AG20443 (cell line): ENCODE measurements at regions not wholly inside any gene's neighbourhood (a gene's known extent, or its start where the extent isn't known, plus 50 kb on each side); places are given as distances from the start of the nearest gene placed in this dataset.
"Not testable (repeated sequence)": the region's sequence is repeated elsewhere in the genome, so short reads cannot be mapped to it uniquely, and the experiment has no call there.

ENCODE experiments used
- DNase-seq: peaks from one replicate; pipeline ENCODE4 v3.0.0; 2012; ENCODE audit warnings: low spot score, mixed read lengths

GRCh38 chr6:119444642-119445557 is 95.3 kb upstream of the MAN1A1 start:
- no peak for DNase-seq

DNA sequence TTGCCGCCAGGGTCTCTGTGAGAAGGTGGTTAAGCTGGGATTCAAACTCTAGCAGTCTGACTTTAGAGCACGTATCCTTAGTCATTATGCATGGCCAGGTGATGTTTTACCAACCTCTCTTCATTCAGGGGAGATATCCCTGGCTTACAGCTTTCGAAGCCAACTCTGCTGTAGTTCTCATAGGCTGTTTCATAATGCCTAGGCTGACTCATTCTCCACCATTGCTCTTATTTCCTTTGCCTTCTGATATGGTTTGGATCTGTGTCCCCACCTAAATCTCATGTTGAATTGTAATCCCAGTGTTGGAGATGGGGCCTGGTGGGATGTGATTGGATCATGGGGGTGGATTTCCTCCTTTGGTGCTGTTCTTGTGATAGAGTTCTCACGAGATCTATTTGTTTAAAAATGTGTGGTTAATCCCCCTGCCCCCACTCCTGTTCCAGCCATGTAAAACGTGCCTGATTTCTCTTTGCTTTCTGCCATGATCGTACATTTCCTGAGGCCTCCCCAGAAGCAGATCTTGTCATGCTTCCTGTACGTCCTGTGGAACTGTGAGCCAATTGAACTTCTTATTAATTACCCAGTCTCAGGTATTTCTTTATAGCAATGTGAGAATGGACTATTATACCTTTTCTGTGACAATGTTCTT is 94.6 kb upstream of the MAN1A1 start:
- peak; percentile 17 for DNase-seq

GRCh38 chr6:119442776-119443184 is 93.2 kb upstream of the MAN1A1 start:
- no peak for DNase-seq

DNA sequence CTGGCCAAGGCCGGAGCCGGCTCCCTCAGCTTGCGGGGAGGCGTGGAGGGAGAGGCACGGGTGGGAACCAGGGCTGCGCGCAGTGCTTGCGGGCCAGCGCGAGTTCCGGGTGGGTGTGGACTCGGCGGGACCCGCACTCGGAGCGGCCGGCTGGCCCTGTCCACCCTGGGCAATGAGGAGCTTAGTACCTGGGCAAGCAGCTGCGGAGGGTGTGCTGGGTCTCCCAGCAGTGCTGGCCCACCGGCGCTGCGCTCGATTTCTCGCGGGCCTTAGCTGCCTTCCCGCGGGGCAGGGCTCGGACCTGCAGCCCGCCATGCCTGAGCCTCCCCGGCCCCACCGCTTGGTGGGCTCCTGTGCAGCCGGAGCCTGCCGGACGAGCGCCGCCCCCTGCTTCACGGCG is 91.4 kb upstream of the MAN1A1 start:
- DNase-seq = no peak

GRCh38 chr6:119436583-119436982 is 87.0 kb upstream of the MAN1A1 start:
- no peak for DNase-seq

- DNase-seq = no peak
Measured at GRCh38 chr6:119431799-119432198, 82.2 kb upstream of the MAN1A1 start.

DNA sequence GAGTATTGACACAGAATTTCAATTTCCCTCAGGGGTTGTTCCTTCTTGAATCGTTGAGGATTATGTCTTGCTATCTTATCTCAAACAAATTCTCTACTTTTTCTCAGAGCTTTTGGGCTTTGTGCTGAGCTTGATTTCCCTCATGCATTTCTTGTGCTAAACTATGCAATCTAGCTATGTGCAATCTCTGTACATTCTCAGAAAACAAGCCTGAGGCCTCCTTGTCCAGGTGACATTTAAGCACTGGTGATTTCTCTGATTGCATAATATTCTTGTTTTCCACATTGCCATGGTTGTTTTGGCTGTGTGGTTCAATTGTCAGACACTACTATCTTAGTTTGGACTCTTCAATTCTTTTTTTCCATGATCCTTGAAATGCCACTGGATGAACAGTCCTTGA is 81.2 kb upstream of the MAN1A1 start:
- no peak for DNase-seq

DNA sequence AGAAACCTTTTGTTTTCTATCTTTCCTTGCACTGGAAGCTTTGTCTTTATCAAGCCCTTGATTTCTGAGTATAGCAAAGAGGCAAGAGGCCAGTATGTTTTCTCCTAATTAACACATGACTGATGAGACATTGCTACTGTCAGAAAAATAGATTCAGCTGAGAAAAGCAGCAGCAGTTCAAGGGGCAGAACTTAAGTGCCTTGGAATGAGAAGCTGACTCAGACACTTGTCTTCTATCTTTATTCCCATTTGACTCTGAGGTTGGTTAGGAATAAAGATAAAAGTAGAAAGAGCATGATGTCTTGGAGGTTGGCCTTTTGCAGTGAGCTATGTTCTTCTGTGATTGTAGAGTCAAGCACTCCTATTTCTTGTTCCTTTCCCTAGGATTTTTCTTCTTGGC is 79.1 kb upstream of the MAN1A1 start:
- DNase-seq = no peak

DNA sequence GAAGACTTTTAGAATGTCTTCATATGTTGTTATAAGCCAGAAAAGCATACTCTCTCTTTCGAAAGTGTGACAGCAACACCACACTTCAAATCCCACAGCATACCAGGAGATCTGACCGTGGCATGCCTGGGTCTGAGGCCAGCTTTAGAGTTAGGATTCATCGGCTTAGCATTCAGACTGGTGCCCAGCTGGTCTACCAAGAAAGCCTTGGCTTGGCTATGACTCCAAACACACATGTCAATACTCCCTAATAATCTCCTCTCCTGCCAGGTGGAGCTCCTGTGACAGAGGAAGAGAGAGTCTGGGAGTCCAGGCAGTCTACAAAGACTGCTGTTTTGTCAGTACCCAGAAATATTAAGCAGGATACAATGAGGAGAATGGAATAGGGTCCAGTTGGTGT is 77.1 kb upstream of the MAN1A1 start:
- peak; percentile 70 for DNase-seq

DNA sequence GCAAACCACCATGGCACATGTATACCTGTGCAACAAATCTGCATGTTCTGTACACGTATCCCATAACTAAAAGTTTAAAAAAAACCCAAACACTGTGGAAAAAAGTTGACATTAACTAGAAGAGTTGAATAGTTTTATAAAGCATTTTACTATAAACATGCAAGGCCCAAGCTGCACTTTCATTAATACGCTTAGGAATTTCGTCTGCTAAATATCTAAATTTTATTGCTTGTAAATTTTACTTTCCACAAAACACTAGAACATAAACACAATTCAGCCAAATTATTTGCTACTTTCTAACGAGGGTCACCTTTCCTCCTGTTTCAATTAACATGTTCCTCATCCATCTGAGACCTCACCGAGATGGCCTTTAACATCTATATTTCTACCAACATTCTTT is 74.4 kb upstream of the MAN1A1 start:
- DNase-seq = no peak

GRCh38 chr6:119418084-119418483 is 68.5 kb upstream of the MAN1A1 start:
- DNase-seq = not testable (repeated sequence)

DNA sequence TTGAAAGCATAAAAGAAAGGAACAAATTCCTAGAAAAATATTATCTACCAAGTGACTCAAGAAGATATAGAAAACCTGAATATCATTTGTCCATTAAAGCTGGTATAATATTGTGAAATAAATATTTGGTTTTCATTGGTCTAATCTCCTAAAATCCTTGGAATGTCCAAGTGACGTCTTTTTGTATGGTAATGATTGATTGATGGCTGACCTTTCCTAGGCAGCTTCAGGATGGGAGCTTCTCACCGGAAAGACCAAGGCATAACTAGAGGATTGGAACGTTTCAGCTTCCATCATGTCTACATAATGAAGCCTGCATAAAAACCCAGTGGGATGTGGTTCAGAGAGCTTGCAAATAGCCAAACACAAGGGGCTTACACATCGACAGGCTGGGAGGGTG is 57.6 kb upstream of the MAN1A1 start:
- DNase-seq = no peak

DNA sequence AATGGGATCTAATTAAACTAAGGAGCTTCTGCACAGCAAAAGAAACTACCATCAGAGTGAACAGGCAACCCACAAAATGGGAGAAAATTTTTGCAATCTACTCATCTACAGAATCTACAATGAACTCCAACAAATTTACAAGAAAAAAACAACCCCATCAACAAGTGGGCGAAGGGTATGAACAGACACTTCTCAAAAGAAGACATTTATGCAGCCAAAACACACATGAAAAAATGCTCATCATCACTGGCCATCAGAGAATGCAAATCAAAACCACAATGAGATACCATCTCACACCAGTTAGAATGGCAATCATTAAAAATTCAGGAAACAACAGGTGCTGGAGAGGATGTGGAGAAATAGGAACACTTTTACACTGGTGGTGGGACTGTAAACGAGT is 55.6 kb upstream of the MAN1A1 start:
- DNase-seq = not testable (repeated sequence)
